SK-N-SH (cell line): ENCODE measurements at regions not wholly inside any gene's neighbourhood (a gene's known extent, or its start where the extent isn't known, plus 50 kb on each side); places are given as distances from the start of the nearest gene placed in this dataset.

Source experiments
- CTCF ChIA-PET: fragments of 300-600, 350-600 bp; formaldehyde crosslinking; extraction: SDS; loops from one replicate; lab custom pipeline; 2021; lab: Yijun Ruan, JAX
- POLR2A ChIA-PET: fragments of 350-600 bp; sonication (Branson Sonifier 250); formaldehyde crosslinking; extraction: SDS; loops from one replicate; lab custom pipeline; 2020; ENCODE audit warnings: antibody characterized with exemption, inconsistent platforms; lab: Yijun Ruan, JAX
- DNase-seq: peaks from one replicate; pipeline ENCODE4 v3.0.0; 2012
- H2AFZ ChIP-seq: fragments of 200-600 bp; sonication (generic); 2 replicates; pipeline ENCODE4 v1.8.1; 2016; ENCODE audit warnings: antibody characterized with exemption, mild to moderate bottlenecking, low read depth
- H3F3A ChIP-seq: fragments of 200-600 bp; sonication (generic); replicated peaks from 2 replicates; pipeline ENCODE3; 2016; ENCODE audit warnings: antibody characterized with exemption, mild to moderate bottlenecking; ENCODE audit not compliant: insufficient read depth
- H3K27ac ChIP-seq, 2 experiments: fragments of 200-500 bp in 1 of 2; fragments of 200-600 bp in 1 of 2; sonication (Bioruptor generic) in 1 of 2; sonication (generic), shearing (Covaris generic) in 1 of 2; 2 replicates each; pipeline versions ENCODE4 v1.5.1 to v1.6.1; 2014 to 2016; ENCODE audit warnings: low read depth in 2 of 2, inconsistent platforms in 1 of 2, low read length in 1 of 2, mild to moderate bottlenecking in 1 of 2, mixed read lengths in 1 of 2
- H3K27me3 ChIP-seq: fragments of 200-600 bp; sonication (generic), shearing (Covaris generic); 2 replicates; pipeline ENCODE4 v1.6.1; 2016; ENCODE audit warnings: mixed run types; ENCODE audit not compliant: insufficient read depth
- H3K36me3 ChIP-seq, 2 experiments: fragments of 200-500 bp in 1 of 2; fragments of 200-600 bp in 1 of 2; sonication (Bioruptor generic) in 1 of 2; sonication (generic) in 1 of 2; replicated peaks in 1 of 2; 2 replicates each; pipeline versions ENCODE3 to v1.5.1; 2014 to 2016; ENCODE audit warnings: low read length in 1 of 2, mild to moderate bottlenecking in 1 of 2; ENCODE audit not compliant: insufficient read depth in 2 of 2, control insufficient read depth in 1 of 2
- H3K4me1 ChIP-seq, 2 experiments: fragments of 200-500 bp in 1 of 2; fragments of 200-600 bp in 1 of 2; sonication (Bioruptor generic) in 1 of 2; sonication (generic), shearing (Covaris generic) in 1 of 2; 2 replicates each; pipeline versions ENCODE4 v1.5.1 to v1.6.1; 2014 to 2016; ENCODE audit warnings: low read depth in 1 of 2, low read length in 1 of 2, mixed run types in 1 of 2; ENCODE audit not compliant: insufficient read depth in 2 of 2, control insufficient read depth in 1 of 2
- H3K4me2 ChIP-seq: fragments of 200-600 bp; sonication (generic), shearing (Covaris generic); 2 replicates; pipeline ENCODE4 v1.6.1; 2017; ENCODE audit warnings: mixed run types
- H3K4me3 ChIP-seq, 2 experiments: fragments of 200-500 bp in 1 of 2; fragments of 200-600 bp in 1 of 2; sonication (Bioruptor generic) in 1 of 2; sonication (generic), shearing (Covaris generic) in 1 of 2; 2 replicates each; pipeline versions ENCODE4 v1.5.1 to v1.8.1; 2014 to 2016; ENCODE audit warnings: low read depth in 2 of 2, inconsistent platforms in 1 of 2, low read length in 1 of 2, mild to moderate bottlenecking in 1 of 2, mixed read lengths in 1 of 2, moderate library complexity in 1 of 2
- H3K79me2 ChIP-seq: fragments of 200-600 bp; sonication (generic); 2 replicates; pipeline ENCODE4 v1.8.1; 2017; ENCODE audit warnings: mild to moderate bottlenecking; ENCODE audit not compliant: insufficient read depth
- H3K9ac ChIP-seq: fragments of 200-600 bp; sonication (generic); 2 replicates; pipeline ENCODE4 v1.6.1; 2017; ENCODE audit warnings: mixed run types
- H3K9me2 ChIP-seq: fragments of 200-600 bp; sonication (generic); 2 replicates; pipeline ENCODE4 v1.6.1; 2017; ENCODE audit warnings: mixed run types
- H3K9me3 ChIP-seq: fragments of 200-600 bp; sonication (generic); 2 replicates; pipeline ENCODE4 v1.6.1; 2017; ENCODE audit warnings: mixed run types, mild to moderate bottlenecking, moderate library complexity
- H4K20me1 ChIP-seq: fragments of 200-600 bp; sonication (generic); 2 replicates; pipeline ENCODE4 v1.6.1; 2017; ENCODE audit warnings: mild to moderate bottlenecking, mixed run types; ENCODE audit not compliant: insufficient read depth
- FOSL2 ChIP-seq: IDR thresholded peaks from 2 replicates; pipeline ENCODE4 v1.4.0; 2012; ENCODE audit warnings: low read depth, mild to moderate bottlenecking, moderate library complexity, borderline replicate concordance
- GABPA ChIP-seq: IDR thresholded peaks from 2 replicates; pipeline ENCODE4 v1.4.0; 2012; ENCODE audit warnings: low read depth, mild to moderate bottlenecking
- MXI1 ChIP-seq: IDR thresholded peaks from 2 replicates; pipeline ENCODE4 v1.6.1; 2012; ENCODE audit warnings: mild to moderate bottlenecking, low read depth, low read length, improper control_type of control experiment
- NFIC ChIP-seq: IDR thresholded peaks from 2 replicates; pipeline ENCODE4 v1.4.0; 2012; ENCODE audit warnings: borderline replicate concordance
- POLR2AphosphoS5 ChIP-seq: IDR thresholded peaks from 2 replicates; pipeline ENCODE4 v1.6.1; 2012; ENCODE audit warnings: low read depth, low read length
- RAD21 ChIP-seq: IDR thresholded peaks from 2 replicates; pipeline ENCODE4 v1.6.1; 2012; ENCODE audit warnings: mild to moderate bottlenecking, low read length
- RCOR1 ChIP-seq: fragments of 150-350 bp; IDR thresholded peaks from 2 replicates; pipeline ENCODE4 v1.6.1; 2017; ENCODE audit warnings: antibody characterized with exemption, low read length
- TCF12 ChIP-seq: IDR thresholded peaks from 2 replicates; pipeline ENCODE4 v1.4.0; 2012
- WGBS: methylation state at CpG from one replicate; pipeline ENCODE4 v1.1.6; 2017; ENCODE audit warnings: low lambda C conversion rate; 5-methylcytosine and 5-hydroxymethylcytosine counted together
- TF ChIP-seq, protein P1 (sequence below): IDR thresholded peaks from 2 replicates; pipeline ENCODE4 v1.6.1; 2012; ENCODE audit warnings: mild to moderate bottlenecking, low read depth, low read length, moderate library complexity
- TF ChIP-seq, protein P2 (sequence below): fragments of 200-600 bp; sonication (generic); IDR thresholded peaks from 2 replicates; pipeline ENCODE4 v1.6.1; 2017; ENCODE audit warnings: antibody characterized with exemption, mild to moderate bottlenecking, moderate library complexity
- TF ChIP-seq, protein P3 (sequence below): IDR thresholded peaks from 2 replicates; pipeline ENCODE4 v1.4.0; 2012; ENCODE audit warnings: low read depth, borderline replicate concordance
- TF ChIP-seq, protein P4 (sequence below): fragments of 150-350 bp; IDR thresholded peaks from 2 replicates; pipeline ENCODE4 v1.6.1; 2017; ENCODE audit warnings: antibody characterized with exemption, low read length, low read depth, borderline replicate concordance

DNA sequence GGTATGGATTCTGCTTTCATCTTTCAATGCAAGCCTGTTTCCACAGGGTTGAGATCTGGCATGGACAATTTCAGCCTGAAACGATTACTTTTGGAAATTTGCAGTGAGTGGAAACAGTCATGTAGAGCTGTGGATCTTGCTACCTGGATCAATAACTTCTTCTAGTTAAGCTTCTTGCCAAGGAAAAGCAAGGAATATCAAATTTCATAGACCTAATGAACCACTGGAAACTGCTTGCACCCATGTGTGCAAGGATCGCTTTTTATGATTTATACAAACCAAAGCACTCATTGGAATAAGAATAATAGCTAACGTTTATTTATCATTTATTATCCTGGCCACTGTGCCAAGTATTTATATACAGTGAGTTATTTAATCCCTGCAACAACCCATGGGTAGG lies 392.8 kb downstream of the KCNRG start:
- Histone ChIP-seq H3F3A (peaks cover 20% of the 10 kb centered on the region), H3K27ac (no peak overlapping the region), H3K9ac (no peak overlapping the region), H4K20me1 (no peaks in the 10 kb centered on the region), H2AFZ (no peak overlapping the region), H3K9me2 (no peaks in the 10 kb centered on the region), H3K36me3 (no peaks in the 10 kb centered on the region), H3K27me3 (no peaks in the 10 kb centered on the region), H3K4me1 (peaks cover 0 to 15% of the 10 kb centered on the region in 2 experiments; a peak in 3 of 4 replicates), H3K4me3 (no peak overlapping the region), H3K79me2 (no peaks in the 10 kb centered on the region), H3K9me3 (no peaks in the 10 kb centered on the region), H3K4me2 (no peak overlapping the region)
- TF ChIP-seq FOSL2 (no peak), RCOR1 (no peak)
- TF ChIP-seq, protein P1, sequence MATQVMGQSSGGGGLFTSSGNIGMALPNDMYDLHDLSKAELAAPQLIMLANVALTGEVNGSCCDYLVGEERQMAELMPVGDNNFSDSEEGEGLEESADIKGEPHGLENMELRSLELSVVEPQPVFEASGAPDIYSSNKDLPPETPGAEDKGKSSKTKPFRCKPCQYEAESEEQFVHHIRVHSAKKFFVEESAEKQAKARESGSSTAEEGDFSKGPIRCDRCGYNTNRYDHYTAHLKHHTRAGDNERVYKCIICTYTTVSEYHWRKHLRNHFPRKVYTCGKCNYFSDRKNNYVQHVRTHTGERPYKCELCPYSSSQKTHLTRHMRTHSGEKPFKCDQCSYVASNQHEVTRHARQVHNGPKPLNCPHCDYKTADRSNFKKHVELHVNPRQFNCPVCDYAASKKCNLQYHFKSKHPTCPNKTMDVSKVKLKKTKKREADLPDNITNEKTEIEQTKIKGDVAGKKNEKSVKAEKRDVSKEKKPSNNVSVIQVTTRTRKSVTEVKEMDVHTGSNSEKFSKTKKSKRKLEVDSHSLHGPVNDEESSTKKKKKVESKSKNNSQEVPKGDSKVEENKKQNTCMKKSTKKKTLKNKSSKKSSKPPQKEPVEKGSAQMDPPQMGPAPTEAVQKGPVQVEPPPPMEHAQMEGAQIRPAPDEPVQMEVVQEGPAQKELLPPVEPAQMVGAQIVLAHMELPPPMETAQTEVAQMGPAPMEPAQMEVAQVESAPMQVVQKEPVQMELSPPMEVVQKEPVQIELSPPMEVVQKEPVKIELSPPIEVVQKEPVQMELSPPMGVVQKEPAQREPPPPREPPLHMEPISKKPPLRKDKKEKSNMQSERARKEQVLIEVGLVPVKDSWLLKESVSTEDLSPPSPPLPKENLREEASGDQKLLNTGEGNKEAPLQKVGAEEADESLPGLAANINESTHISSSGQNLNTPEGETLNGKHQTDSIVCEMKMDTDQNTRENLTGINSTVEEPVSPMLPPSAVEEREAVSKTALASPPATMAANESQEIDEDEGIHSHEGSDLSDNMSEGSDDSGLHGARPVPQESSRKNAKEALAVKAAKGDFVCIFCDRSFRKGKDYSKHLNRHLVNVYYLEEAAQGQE, result no peak
- DNase-seq, result no peak
- WGBS, result 85% methylated on average over 3 of the region's 3 CpGs
- CTCF ChIA-PET, result interaction anchor here (0.7 to 1.3 kb wide), 2 partner anchors 13 to 15 kb away, joined by 3 read pairs; no protein-coding TSS in a partner anchor
- POLR2A ChIA-PET, result no interaction called here

DNA sequence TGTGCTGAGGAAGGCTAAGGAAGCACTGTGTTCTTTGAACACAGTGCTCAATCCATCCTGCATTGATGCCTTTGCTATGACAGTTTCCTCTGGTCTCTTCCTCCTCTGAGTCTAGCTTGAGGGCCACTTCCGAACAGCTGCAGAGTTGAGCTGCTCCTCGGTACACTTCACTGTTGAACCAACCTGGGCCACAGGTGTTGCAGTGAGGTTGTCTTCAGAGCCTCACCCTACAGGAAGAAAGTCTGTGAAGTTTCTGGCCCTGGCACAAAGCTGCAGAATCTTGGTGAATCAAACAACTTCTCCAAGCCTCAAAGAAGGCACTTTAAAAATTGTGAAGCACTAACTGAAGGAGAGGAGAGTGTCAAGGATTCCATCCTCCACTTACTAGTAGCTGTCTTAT lies 394.0 kb downstream of the KCNRG start:
- ChIA-PET POLR2A (no interaction called here), CTCF (interaction anchor here (1.3 kb wide), 1 partner anchor 8 kb away, joined by 3 read pairs; no protein-coding TSS in a partner anchor)
- Histone ChIP-seq H4K20me1 (no peaks in the 10 kb centered on the region), H3K9ac (no peak overlapping the region), H3F3A (peaks cover 20% of the 10 kb centered on the region), H3K36me3 (no peaks in the 10 kb centered on the region), H3K4me3 (no peak overlapping the region; a peak in 1 of 4 replicates), H3K27ac (no peak overlapping the region), H3K27me3 (no peaks in the 10 kb centered on the region), H3K4me2 (no peak overlapping the region), H3K4me1 (peaks cover 0 to 15% of the 10 kb centered on the region in 2 experiments; a peak in 3 of 4 replicates), H3K79me2 (no peaks in the 10 kb centered on the region), H3K9me3 (no peaks in the 10 kb centered on the region), H2AFZ (no peak overlapping the region), H3K9me2 (no peaks in the 10 kb centered on the region)
- TF ChIP-seq, protein P2, sequence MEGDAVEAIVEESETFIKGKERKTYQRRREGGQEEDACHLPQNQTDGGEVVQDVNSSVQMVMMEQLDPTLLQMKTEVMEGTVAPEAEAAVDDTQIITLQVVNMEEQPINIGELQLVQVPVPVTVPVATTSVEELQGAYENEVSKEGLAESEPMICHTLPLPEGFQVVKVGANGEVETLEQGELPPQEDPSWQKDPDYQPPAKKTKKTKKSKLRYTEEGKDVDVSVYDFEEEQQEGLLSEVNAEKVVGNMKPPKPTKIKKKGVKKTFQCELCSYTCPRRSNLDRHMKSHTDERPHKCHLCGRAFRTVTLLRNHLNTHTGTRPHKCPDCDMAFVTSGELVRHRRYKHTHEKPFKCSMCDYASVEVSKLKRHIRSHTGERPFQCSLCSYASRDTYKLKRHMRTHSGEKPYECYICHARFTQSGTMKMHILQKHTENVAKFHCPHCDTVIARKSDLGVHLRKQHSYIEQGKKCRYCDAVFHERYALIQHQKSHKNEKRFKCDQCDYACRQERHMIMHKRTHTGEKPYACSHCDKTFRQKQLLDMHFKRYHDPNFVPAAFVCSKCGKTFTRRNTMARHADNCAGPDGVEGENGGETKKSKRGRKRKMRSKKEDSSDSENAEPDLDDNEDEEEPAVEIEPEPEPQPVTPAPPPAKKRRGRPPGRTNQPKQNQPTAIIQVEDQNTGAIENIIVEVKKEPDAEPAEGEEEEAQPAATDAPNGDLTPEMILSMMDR, result no peak
- TF ChIP-seq, protein P3, sequence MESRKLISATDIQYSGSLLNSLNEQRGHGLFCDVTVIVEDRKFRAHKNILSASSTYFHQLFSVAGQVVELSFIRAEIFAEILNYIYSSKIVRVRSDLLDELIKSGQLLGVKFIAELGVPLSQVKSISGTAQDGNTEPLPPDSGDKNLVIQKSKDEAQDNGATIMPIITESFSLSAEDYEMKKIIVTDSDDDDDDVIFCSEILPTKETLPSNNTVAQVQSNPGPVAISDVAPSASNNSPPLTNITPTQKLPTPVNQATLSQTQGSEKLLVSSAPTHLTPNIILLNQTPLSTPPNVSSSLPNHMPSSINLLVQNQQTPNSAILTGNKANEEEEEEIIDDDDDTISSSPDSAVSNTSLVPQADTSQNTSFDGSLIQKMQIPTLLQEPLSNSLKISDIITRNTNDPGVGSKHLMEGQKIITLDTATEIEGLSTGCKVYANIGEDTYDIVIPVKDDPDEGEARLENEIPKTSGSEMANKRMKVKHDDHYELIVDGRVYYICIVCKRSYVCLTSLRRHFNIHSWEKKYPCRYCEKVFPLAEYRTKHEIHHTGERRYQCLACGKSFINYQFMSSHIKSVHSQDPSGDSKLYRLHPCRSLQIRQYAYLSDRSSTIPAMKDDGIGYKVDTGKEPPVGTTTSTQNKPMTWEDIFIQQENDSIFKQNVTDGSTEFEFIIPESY, result no peak
- no peak for TF ChIP-seq NFIC
- no peak for TF ChIP-seq TCF12
- no peak for TF ChIP-seq POLR2AphosphoS5
- TF ChIP-seq GABPA, result no peak
- TF ChIP-seq FOSL2, result no peak
- no peak for TF ChIP-seq MXI1
- TF ChIP-seq RAD21, result no peak
- TF ChIP-seq, protein P4, sequence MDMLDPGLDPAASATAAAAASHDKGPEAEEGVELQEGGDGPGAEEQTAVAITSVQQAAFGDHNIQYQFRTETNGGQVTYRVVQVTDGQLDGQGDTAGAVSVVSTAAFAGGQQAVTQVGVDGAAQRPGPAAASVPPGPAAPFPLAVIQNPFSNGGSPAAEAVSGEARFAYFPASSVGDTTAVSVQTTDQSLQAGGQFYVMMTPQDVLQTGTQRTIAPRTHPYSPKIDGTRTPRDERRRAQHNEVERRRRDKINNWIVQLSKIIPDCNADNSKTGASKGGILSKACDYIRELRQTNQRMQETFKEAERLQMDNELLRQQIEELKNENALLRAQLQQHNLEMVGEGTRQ, result no peak
- 82% methylated on average over 2 of the region's 2 CpGs for WGBS
- no peak for DNase-seq
